PFSK-1 (cell line): ENCODE measurements at regions not wholly inside any gene's neighbourhood (a gene's known extent, or its start where the extent isn't known, plus 50 kb on each side); places are given as distances from the start of the nearest gene placed in this dataset.

ENCODE experiments used
- FOXP2 ChIP-seq: optimal IDR thresholded peaks from 2 replicates; pipeline ENCODE3; 2011; ENCODE audit warnings: borderline replicate concordance, control low read depth, inconsistent platforms; ENCODE audit not compliant: insufficient read depth; ENCODE audit errors: extremely low read length, extremely low read depth
- POLR2AphosphoS5 ChIP-seq: IDR thresholded peaks from 2 replicates; pipeline ENCODE4 v1.6.1; 2012; ENCODE audit warnings: low read depth, mild to moderate bottlenecking, control low read depth, low read length, moderate library complexity
- REST ChIP-seq, 2 experiments: IDR thresholded peaks; 2 replicates each; pipeline versions ENCODE4 v1.6.1 to v1.8.0; 2011 to 2012; ENCODE audit warnings: low read depth in 2 of 2, low read length in 2 of 2, control low read depth in 1 of 2, inconsistent platforms in 1 of 2, mild to moderate bottlenecking in 1 of 2, moderate library complexity in 1 of 2; ENCODE audit not compliant: insufficient read depth in 1 of 2
- SIN3A ChIP-seq: IDR thresholded peaks from 2 replicates; pipeline ENCODE4 v1.6.1; 2012; ENCODE audit warnings: mild to moderate bottlenecking, low read length, moderate library complexity, borderline replicate concordance; ENCODE audit not compliant: insufficient read depth
- TAF1 ChIP-seq: IDR thresholded peaks from 2 replicates; pipeline ENCODE4 v1.6.1; 2012; ENCODE audit warnings: low read length, control low read depth, borderline replicate concordance; ENCODE audit not compliant: insufficient read depth

DNA sequence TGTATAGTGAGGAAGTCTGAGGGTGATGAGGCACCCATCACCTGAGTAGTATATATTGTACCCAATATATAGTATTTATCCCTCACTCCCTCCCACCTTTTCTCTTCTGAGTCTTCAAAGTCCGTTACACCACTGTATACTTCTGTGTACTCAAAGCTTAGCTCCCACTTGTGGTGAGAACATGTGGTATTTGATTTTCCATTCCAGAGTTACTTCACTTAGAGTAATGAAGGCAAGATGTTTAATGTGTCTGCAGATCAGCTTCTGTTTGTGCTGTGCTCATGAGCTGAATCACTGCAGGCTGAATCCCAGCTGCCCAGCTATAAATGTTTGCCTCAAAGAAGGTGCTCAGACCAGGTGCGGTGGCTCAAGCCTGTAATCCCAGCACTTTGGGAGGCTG is 139.3 kb upstream of the FOXA2 start:
- TF ChIP-seq SIN3A (no peak), FOXP2 (no peak), TAF1 (no peak), REST (IDR thresholded peaks at IDR 0.05; ENCODE audit: insufficient read depth in 1 of 2, low read depth in 2 of 2, low read length in 2 of 2) (no peak), POLR2AphosphoS5 (no peak)

- no peak for TF ChIP-seq POLR2AphosphoS5
- no peak for TF ChIP-seq TAF1
- no peak for TF ChIP-seq FOXP2
- no peak for TF ChIP-seq SIN3A
- no peak for TF ChIP-seq REST (IDR thresholded peaks at IDR 0.05; ENCODE audit: insufficient read depth in 1 of 2, low read depth in 2 of 2, low read length in 2 of 2)
Observed at GRCh38 chr20:22728146-22728745, 143.9 kb upstream of the FOXA2 start.

GRCh38 chr20:22729180-22729579 is 144.8 kb upstream of the FOXA2 start:
- TF ChIP-seq SIN3A (no peak), FOXP2 (no peak), REST (IDR thresholded peaks at IDR 0.05; ENCODE audit: insufficient read depth in 1 of 2, low read depth in 2 of 2, low read length in 2 of 2) (no peak), TAF1 (no peak), POLR2AphosphoS5 (no peak)

DNA sequence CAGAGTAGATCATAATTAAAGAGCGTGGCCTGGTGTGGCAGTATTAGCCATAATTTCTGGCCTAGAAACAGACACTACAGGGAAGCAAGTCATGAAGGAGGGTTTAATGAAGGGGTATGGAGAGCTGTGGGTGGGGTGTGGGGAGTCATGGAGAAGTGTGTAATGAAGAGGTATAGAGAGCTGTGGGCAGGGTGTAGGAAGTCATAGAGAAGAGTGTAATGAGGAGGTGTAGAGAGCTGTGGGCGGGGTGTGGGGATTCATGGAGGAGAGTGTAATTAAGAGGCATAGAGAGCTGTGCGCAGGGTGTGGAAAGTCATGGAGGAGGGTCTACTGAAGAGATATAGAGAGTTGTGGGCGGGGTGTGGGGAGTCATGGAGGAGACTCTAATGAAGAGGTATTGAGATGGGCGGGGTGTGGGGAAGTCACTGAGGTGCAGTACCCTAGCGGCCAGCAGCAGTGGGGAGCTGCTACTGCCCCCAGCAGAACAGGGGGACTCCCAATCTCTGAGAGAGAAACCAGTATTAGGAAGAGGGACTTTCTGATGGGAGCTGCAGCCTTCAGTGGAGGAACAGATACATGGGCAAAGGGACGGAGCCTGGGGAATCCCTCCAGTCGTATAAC is 145.4 kb upstream of the FOXA2 start:
- no peak for TF ChIP-seq REST (IDR thresholded peaks at IDR 0.05; ENCODE audit: insufficient read depth in 1 of 2, low read depth in 2 of 2, low read length in 2 of 2)
- no peak for TF ChIP-seq SIN3A
- no peak for TF ChIP-seq FOXP2
- no peak for TF ChIP-seq TAF1
- TF ChIP-seq POLR2AphosphoS5: no peak
